ENCODE measurements at regions not wholly inside any gene's neighbourhood (a gene's known extent, or its start where the extent isn't known, plus 50 kb on each side); places are given as distances from the start of the nearest gene placed in this dataset.

DNA sequence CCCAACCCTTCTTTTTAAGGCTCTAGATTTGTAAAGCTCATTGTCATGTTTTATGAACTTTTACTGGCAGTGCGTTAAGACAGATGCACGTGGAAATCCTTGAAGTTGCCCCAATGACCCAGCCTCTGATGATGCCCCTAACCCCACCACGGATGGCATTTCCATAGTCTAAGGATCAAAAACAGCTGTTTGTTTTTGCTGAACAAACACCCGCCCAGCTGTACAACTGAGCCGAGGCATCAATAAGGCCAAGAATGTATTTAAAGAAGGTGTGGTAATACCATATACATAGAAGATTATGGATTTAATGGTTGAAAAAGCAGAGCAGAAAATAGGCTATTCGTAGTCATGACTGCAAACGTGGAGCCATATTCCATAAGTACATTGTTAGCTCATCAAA lies 83.7 kb downstream of the SALL1 start:
- TF ChIP-seq CHD2 (IDR thresholded peaks at IDR 0.05; ENCODE audit: low read length, partially characterized antibody) (no peak), TEAD4 (IDR thresholded peaks at IDR 0.05; ENCODE audit: borderline replicate concordance, insufficient read depth) (no peak)

All from SK-N-SH (cell line).